ENCODE measurements at regions not wholly inside any gene's neighbourhood (a gene's known extent, or its start where the extent isn't known, plus 50 kb on each side); places are given as distances from the start of the nearest gene placed in this dataset.

- 81 to 98% (median 88%) methylated on average over 2 of the region's 2 CpGs for WGBS, 5 donors
- H3K36me3 ChIP-seq, result no peaks in the 10 kb centered on the region
- no peaks in the 10 kb centered on the region for H3K27me3 ChIP-seq (replicated peaks in 1 of 7)
- no peak for DNase-seq
- intact Hi-C loops (cut with DNase I; ENCODE audit: low total_unique reads), result no loop called here
- no peaks in the 10 kb centered on the region for H3K9me3 ChIP-seq
- H3K4me1 ChIP-seq, result no peaks in the 10 kb centered on the region
- H3K27ac ChIP-seq, result no peak overlapping the region
- TF ChIP-seq POLR2AphosphoS5 (IDR thresholded peaks at IDR 0.05) (no peak), POLR2A (IDR thresholded peaks at IDR 0.05) (no peak), CTCF (IDR thresholded peaks at IDR 0.05 in 8 of 11, conservative IDR thresholded peaks at IDR 0.05 in 3 of 11) (no peak)
- no peak overlapping the region for H3K4me3 ChIP-seq
These were observed 88.8 kb downstream of the MBL2 start for GRCh38 chr10:52683776-52684175.

GRCh38 chr10:52688899-52689298 is 83.7 kb downstream of the MBL2 start:
- WGBS, 5 donors, result 80 to 92% (median 89%) methylated on average over 6 of the region's 6 CpGs
- intact Hi-C loops (cut with DNase I; ENCODE audit: low total_unique reads), result no loop called here
- no peak for DNase-seq
- Histone ChIP-seq H3K9me3 (peaks cover 0 to 26% (median 6%) of the 10 kb centered on the region in 8 donors), H3K27ac (no peak overlapping the region), H3K4me1 (no peaks in the 10 kb centered on the region), H3K36me3 (no peaks in the 10 kb centered on the region), H3K27me3 (replicated peaks in 1 of 7) (no peaks in the 10 kb centered on the region), H3K4me3 (no peak overlapping the region)
- TF ChIP-seq POLR2AphosphoS5 (IDR thresholded peaks at IDR 0.05) (no peak), CTCF (IDR thresholded peaks at IDR 0.05 in 8 of 11, conservative IDR thresholded peaks at IDR 0.05 in 3 of 11) (no peak), POLR2A (IDR thresholded peaks at IDR 0.05) (no peak)

- DNase-seq, result no peak
- Histone ChIP-seq H3K4me1 (no peaks in the 10 kb centered on the region), H3K36me3 (no peaks in the 10 kb centered on the region), H3K27me3 (replicated peaks in 1 of 7) (no peaks in the 10 kb centered on the region), H3K9me3 (peaks cover 0 to 13% (median 2%) of the 10 kb centered on the region in 8 donors), H3K4me3 (no peak overlapping the region), H3K27ac (no peak overlapping the region)
- intact Hi-C loops (cut with DNase I; ENCODE audit: low total_unique reads), result no loop called here
- 90 to 96% (median 94%) methylated on average over 6 of the region's 6 CpGs for WGBS, 5 donors
- no peak for TF ChIP-seq POLR2AphosphoS5 (IDR thresholded peaks at IDR 0.05)
- TF ChIP-seq POLR2A (IDR thresholded peaks at IDR 0.05), result no peak
- TF ChIP-seq CTCF (IDR thresholded peaks at IDR 0.05 in 8 of 11, conservative IDR thresholded peaks at IDR 0.05 in 3 of 11), result no peak
These were observed 76.4 kb downstream of the MBL2 start for GRCh38 chr10:52696232-52696631.

- no peak overlapping the region for H3K27ac ChIP-seq
- H3K27me3 ChIP-seq (replicated peaks in 1 of 7), result no peaks in the 10 kb centered on the region
- no peak for DNase-seq
- H3K36me3 ChIP-seq, result no peaks in the 10 kb centered on the region
- no peak overlapping the region for H3K4me3 ChIP-seq
- TF ChIP-seq POLR2A (IDR thresholded peaks at IDR 0.05), result no peak
- no peak for TF ChIP-seq CTCF (IDR thresholded peaks at IDR 0.05 in 8 of 11, conservative IDR thresholded peaks at IDR 0.05 in 3 of 11)
- intact Hi-C loops (cut with DNase I; ENCODE audit: low total_unique reads), result no loop called here
- H3K9me3 ChIP-seq, result no peaks in the 10 kb centered on the region
- 53 to 82% (median 73%) methylated on average over 2 of the region's 2 CpGs for WGBS, 5 donors
- H3K4me1 ChIP-seq, result no peaks in the 10 kb centered on the region
These were observed 70.9 kb downstream of the MBL2 start for GRCh38 chr10:52701647-52702046.
